ENCODE measurements at regions not wholly inside any gene's neighbourhood (a gene's known extent, or its start where the extent isn't known, plus 50 kb on each side); places are given as distances from the start of the nearest gene placed in this dataset.

- no peak for DNase-seq
Observed at GRCh38 chr1:60984062-60984799, 98.1 kb upstream of the NFIA start.

DNA sequence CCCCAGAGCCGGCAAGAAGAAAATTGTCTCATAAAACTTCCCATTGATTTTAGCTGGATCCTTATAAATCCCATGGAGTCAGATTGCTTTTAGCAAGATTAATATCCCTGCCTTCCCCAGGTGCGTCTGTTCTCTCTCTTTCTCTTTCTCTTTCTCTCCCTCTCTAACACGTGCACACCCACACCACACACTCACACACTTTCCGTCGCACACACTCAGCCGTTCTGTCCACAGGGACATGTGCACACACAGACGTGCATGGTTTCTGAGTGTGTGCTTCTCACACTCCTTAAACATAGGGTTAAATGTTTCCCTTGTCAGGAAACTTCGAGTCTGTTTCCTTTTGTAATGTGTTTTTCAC lies 98.7 kb upstream of the NFIA start:
- no peak for DNase-seq

DNA sequence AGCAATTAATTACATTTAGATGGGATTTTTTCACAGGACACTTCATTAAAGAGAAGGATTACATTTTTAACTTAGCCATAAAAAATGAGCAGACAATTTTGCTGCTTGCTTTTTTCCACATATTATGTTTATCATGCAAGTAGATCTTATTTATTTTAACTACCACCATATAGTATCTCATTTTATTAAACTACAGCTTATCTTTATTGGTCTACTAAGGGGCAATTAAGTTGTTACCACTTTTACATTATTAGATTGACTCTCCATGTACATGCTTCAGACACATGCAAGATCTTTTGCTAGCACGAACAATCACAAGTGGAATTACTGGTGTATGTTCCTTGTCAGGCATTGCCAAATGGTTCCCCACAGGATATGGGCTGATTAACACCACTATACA lies 99.8 kb upstream of the NFIA start:
- no peak for DNase-seq

GRCh38 chr1:60981357-60981756 lies 101.0 kb upstream of the NFIA start:
- DNase-seq, result no peak

GRCh38 chr1:60978421-60979357 lies 103.7 kb upstream of the NFIA start:
- DNase-seq, result peak; percentile 81

DNA sequence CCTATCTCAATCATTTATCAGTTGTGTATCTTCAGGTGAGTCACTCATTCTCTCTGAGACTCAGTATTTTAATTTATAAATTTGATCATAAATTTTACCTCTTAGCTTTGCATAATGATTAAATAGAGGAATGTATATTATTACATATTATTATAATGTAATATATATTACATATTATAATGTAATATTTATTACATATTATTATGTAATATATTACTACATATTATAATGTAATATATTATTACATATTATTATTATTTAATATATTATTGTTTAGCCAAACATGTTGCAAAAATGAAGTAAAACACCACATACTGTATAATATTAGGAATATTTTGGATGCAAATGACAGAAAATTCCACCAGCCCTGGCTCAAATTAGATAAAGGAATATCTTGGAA lies 104.7 kb upstream of the NFIA start:
- no peak for DNase-seq

- no peak for DNase-seq
Observed at GRCh38 chr1:60974524-60975372, 107.6 kb upstream of the NFIA start.

DNA sequence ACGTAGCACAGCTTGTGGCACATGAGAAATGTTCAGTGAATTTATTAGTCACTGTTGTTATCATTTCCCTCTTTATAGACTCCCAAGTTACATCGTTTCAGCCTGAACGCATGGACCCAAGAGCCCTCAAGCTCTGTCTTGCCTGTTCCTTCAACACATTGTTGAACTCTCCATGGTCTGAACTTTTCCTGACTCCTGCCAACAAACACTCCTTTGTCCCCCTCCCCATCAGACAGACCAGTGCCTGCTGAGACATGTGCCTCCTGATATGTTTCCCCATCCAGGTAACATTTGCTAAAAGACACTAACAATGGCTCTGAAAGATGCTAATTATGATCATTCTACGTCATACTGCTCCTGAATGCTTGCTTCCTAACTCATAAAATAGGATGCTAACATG lies 108.7 kb upstream of the NFIA start:
- DNase-seq, result no peak

- no peak for DNase-seq
Observed at GRCh38 chr1:60972841-60973364, 109.5 kb upstream of the NFIA start.

- no peak for DNase-seq
Observed at GRCh38 chr1:60971330-60971729, 111.0 kb upstream of the NFIA start.

- DNase-seq, result no peak
Observed at GRCh38 chr1:60969971-60970509, 112.3 kb upstream of the NFIA start.

DNA sequence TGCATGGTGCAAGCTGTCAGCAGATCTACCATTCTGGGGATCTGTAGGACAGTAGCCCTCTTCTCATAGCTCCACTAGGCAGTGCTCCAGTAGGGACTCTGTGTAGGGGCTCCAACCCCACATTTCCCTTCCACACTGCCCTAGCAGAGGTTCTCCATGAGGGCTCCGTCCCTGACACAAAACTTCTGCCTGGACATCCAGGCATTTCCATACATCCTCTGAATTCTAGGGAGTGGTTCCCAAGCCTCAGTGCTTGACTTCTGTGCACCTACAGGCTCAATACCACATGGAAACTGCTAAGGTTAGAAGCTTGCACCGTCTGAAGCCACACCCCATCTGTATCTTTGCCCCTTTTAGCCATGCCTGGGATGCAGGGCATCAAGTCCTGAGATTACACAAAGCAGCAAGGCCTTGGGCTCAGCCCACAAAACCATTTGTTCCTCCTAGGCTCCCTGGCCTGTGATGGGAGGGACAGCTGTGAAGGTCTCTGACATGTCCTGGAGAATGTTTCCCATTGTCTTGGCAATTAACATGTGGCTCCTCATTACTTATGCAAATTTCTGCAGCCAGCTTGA lies 117.0 kb upstream of the NFIA start:
- DNase-seq, result peak; percentile 47

GRCh38 chr1:60963167-60963940 lies 119.0 kb upstream of the NFIA start:
- no peak for DNase-seq

- no peak for DNase-seq
Observed at GRCh38 chr1:60960891-60961461, 121.4 kb upstream of the NFIA start.

DNA sequence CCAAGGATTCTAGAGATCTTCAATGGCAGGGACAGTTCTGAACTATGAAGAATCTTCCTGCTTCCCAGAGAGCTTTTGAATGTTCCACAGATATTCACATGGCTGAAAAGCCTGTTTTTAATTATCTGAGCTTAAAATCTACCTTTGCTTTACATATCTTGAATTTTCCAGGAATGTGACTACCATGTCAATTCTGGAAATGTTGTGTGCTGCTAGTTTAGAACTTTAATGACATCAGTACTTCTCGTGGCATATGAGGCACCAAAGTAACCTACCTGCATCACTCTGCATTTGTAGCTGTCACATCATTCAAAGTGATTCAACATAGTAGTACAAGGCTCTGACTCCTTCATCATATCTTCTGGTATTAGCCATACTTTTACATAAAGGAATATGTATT lies 122.7 kb upstream of the NFIA start:
- no peak for DNase-seq

DNA sequence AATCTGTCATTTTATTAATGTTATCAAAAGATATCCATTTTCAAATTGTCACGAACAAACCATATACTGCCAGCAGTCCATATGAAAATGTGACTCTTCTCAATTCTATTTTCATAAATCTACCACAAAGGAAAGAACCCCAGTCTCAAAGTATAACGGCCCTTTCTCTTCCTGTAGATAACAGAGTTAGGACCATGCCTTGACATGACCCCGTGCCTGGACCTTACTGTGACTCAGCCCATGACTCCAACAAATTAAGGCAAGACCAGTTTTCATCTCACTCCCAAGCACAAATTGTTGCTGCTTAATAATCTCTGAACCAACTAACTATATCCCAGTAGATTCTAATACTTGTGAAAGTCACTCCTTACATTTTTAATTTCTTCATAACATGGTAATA lies 124.4 kb upstream of the NFIA start:
- DNase-seq, result no peak

- no peak for DNase-seq
Observed at GRCh38 chr1:60956520-60956919, 125.8 kb upstream of the NFIA start.

GRCh38 chr1:60952612-60953111 lies 129.7 kb upstream of the NFIA start:
- no peak for DNase-seq

DNA sequence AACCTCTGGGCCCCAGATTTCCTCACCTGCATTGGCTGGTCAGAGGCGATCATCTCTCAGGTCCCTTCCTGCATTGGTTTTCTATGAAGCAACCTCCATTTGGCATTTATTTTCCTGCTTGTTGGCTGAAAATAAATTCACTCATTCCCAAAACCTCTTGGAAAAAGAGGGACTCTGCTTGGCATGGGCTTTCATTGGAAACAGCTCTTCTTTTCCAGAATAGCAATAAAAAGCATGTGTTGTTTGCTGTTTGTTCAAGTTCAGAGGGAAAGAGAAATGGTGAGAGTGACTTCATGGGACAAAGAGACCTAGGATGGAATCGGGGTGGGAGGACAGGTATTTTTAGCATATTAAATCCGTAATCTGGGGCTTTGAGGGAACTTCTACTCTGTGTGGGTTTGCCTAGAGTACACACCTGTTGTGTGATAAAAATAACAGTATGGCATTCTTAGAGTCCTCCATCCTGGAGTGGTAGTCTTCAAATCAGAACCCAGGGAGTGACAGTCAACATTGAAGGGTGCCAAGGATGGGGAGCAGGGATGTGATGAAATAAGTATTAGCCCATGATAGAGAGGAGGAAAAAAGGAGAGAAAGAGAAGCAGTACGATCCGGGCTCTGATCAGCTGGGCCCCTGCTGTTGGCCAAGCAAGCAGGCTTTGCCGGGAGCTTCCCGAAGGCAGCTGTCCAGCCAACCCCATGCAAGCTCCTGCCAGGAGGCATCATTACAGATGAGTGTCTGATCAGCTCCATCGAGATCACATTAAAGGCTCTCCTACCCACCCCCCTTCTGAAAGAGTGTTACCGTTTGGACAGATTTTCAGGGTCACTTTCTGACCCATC lies 131.9 kb upstream of the NFIA start:
- DNase-seq, result no peak

DNA sequence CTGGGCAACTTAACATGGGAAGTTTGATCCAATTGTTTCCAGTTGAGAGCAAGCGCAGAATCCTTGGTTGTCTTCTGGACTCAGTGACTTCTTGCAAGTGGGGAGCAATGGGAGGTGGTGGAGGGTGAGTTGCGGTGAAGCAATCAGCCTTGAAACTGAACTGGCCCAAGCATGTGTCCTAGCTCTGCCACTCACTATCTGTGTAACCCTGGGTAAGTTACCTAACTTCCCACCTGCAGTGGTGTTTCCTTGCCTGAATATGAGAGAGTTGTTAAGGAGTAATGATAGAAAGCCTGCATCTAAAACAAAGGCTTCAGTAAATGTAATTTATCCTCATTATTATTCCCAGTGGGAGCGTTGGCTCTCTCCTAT lies 132.5 kb upstream of the NFIA start:
- DNase-seq, result no peak
